B cell (primary cell): ENCODE measurements at regions not wholly inside any gene's neighbourhood (a gene's known extent, or its start where the extent isn't known, plus 50 kb on each side); places are given as distances from the start of the nearest gene placed in this dataset.

Source experiments
- ATAC-seq: fragments of 200-7000 bp; cut with Tn5 transposase; one replicate; pipeline ENCODE4 v1.10.0; 2021; ENCODE audit warnings: low read depth, mild to moderate bottlenecking, moderate number of reproducible peaks, moderate library complexity
- CTCF ChIA-PET: fragments of 350-600 bp; sonication (Branson Sonifier 250); formaldehyde crosslinking; loops from one replicate; lab custom pipeline; 2021; ENCODE audit warnings: antibody characterized with exemption, inconsistent platforms; lab: Charles Lee
- POLR2A ChIA-PET: fragments of 350-600 bp; sonication (Branson Sonifier 250); formaldehyde crosslinking; loops from one replicate; lab custom pipeline; 2021; ENCODE audit warnings: antibody characterized with exemption; lab: Charles Lee
- DNase-seq: peaks from one replicate; pipeline ENCODE4 v3.0.0; 2013
- H2AFZ ChIP-seq: 2 replicates; pipeline ENCODE4 v1.6.1; 2012; ENCODE audit warnings: mild to moderate bottlenecking, low read depth, low read length; ENCODE audit not compliant: insufficient read depth, poor library complexity, severe bottlenecking
- H3K27ac ChIP-seq, 2 donors: 1 replicate in 1 of 2; 2 replicates in 1 of 2; pipeline ENCODE4 v1.5.1; 2012 to 2013; ENCODE audit warnings: low read length in 2 of 2, mild to moderate bottlenecking in 2 of 2, moderate library complexity in 1 of 2
- H3K27me3 ChIP-seq, 4 experiments: fragments of 200-600 bp in 1 of 4; sonication (generic) in 1 of 4; replicated peaks in 1 of 4; 1 replicate in 2 of 4; 2 replicates in 2 of 4; pipeline versions ENCODE4 v1.6.1 to v1.7.0; 2013 to 2016; ENCODE audit warnings: low read length in 3 of 4, mild to moderate bottlenecking in 2 of 4, mixed read lengths in 1 of 4, moderate library complexity in 1 of 4; ENCODE audit not compliant: insufficient read depth in 4 of 4, control insufficient read depth in 3 of 4; ENCODE audit errors: control extremely low read depth in 1 of 4
- H3K36me3 ChIP-seq, 2 experiments: replicated peaks in 1 of 2; 1 replicate in 1 of 2; 2 replicates in 1 of 2; pipeline versions ENCODE4 v1.6.1 to v1.7.1; 2013; ENCODE audit warnings: low read length in 1 of 2; ENCODE audit not compliant: insufficient read depth in 2 of 2, control insufficient read depth in 1 of 2; ENCODE audit errors: control extremely low read depth in 1 of 2, extremely low read depth in 1 of 2
- H3K4me1 ChIP-seq, 2 donors: fragments of 200-600 bp in 1 of 2; sonication (generic) in 1 of 2; 1 replicate in 1 of 2; 2 replicates in 1 of 2; pipeline versions ENCODE4 v1.5.1 to v1.6.1; 2013 to 2017; ENCODE audit warnings: low read length in 2 of 2; ENCODE audit not compliant: control insufficient read depth in 2 of 2, insufficient read depth in 2 of 2
- H3K4me2 ChIP-seq: replicated peaks from 2 replicates; pipeline ENCODE3; 2012; ENCODE audit warnings: mild to moderate bottlenecking, low read depth, low read length; ENCODE audit not compliant: poor library complexity, severe bottlenecking
- H3K4me3 ChIP-seq, 5 experiments: fragments of 200-600 bp in 1 of 5; sonication (generic) in 1 of 5; 1 replicate in 3 of 5; 2 replicates in 2 of 5; pipeline versions ENCODE4 v1.5.1 to v1.7.0; 2011 to 2016; ENCODE audit warnings: low read length in 4 of 5, mild to moderate bottlenecking in 4 of 5, low read depth in 2 of 5, control low read depth in 1 of 5, moderate library complexity in 1 of 5; ENCODE audit not compliant: insufficient read depth in 1 of 5; ENCODE audit errors: control extremely low read depth in 1 of 5, extremely low read depth in 1 of 5
- H3K79me2 ChIP-seq: fragments of 200-600 bp; sonication (generic); one replicate; pipeline ENCODE4 v1.6.0; 2016; ENCODE audit warnings: low read length; ENCODE audit not compliant: control insufficient read depth, insufficient read depth
- H3K9ac ChIP-seq: fragments of 200-600 bp; sonication (generic); 2 replicates; pipeline ENCODE4 v1.6.1; 2017; ENCODE audit warnings: mild to moderate bottlenecking, low read length, moderate library complexity
- H3K9me3 ChIP-seq, 3 donors: one replicate each; pipeline versions ENCODE4 v1.6.1 to v1.7.1; 2013; ENCODE audit warnings: low read length in 2 of 3; ENCODE audit not compliant: control insufficient read depth in 2 of 3, insufficient read depth in 1 of 3; ENCODE audit errors: control extremely low read depth in 1 of 3
- H4K20me1 ChIP-seq: 2 replicates; pipeline ENCODE4 v1.6.0; 2012; ENCODE audit warnings: mild to moderate bottlenecking, low read length; ENCODE audit not compliant: insufficient read depth, control insufficient read depth, poor library complexity, severe bottlenecking
- H3K27ac Mint-ChIP-seq: one replicate; pipeline ENCODE4 v1.8.0; 2021; ENCODE audit warnings: mixed read lengths
- H3K27me3 Mint-ChIP-seq: one replicate; pipeline ENCODE4 v1.8.0; 2021; ENCODE audit warnings: mixed read lengths
- H3K4me1 Mint-ChIP-seq: one replicate; pipeline ENCODE4 v1.8.0; 2021; ENCODE audit warnings: mixed read lengths
- H3K4me3 Mint-ChIP-seq: one replicate; pipeline ENCODE4 v1.8.0; 2021; ENCODE audit warnings: mixed read lengths
- H3K9me3 Mint-ChIP-seq: one replicate; pipeline ENCODE4 v1.8.0; 2022; ENCODE audit warnings: mixed read lengths; ENCODE audit not compliant: insufficient read depth
- EZH2 ChIP-seq: IDR thresholded peaks from 2 replicates; pipeline ENCODE4 v1.6.1; 2012; ENCODE audit warnings: borderline replicate concordance, low read depth, mild to moderate bottlenecking, moderate library complexity, low read length; ENCODE audit not compliant: insufficient read depth, poor library complexity, severe bottlenecking
- WGBS: methylation state at CpG from one replicate; pipeline ENCODE4 v1.1.5; 2013; ENCODE audit warnings: missing lambda C conversion rate; ENCODE audit not compliant: insufficient coverage; 5-methylcytosine and 5-hydroxymethylcytosine counted together
- intact Hi-C: fragments of 100-400 bp; cut with micrococcal nuclease; formaldehyde crosslinking; loops from one replicate; pipeline ENCODE4 v1.10.0; 2022
- TF ChIP-seq, protein P1 (sequence below): fragments of 200-600 bp; IDR thresholded peaks from one replicate; pipeline ENCODE4 v1.8.0; 2022; ENCODE audit warnings: antibody characterized with exemption, mild to moderate bottlenecking

DNA sequence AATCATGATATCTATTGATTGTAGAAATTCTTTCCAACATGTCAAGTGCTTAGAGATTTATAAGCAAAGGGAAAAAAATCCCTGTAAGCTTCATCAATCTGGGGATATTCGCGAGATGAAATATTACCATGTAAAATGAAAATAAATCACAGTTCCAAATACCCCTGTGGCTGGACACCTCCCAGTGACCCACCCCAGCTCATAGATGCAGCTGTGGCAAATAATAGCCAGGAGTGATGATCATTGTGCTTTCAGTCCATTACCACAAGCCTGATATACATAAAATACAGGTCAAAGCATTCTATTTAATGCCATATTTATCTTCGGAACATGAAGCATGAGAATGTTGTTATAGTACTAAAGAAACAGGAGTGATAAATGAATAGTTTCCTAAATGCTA lies 274.9 kb upstream of the LRRC7 start:
- Mint-ChIP-seq H3K27me3 (no peaks in the 10 kb centered on the region), H3K4me3 (no peak overlapping the region), H3K9me3 (no peaks in the 10 kb centered on the region), H3K4me1 (no peaks in the 10 kb centered on the region), H3K27ac (no peak overlapping the region)
- POLR2A ChIA-PET: no interaction called here
- CTCF ChIA-PET: no interaction called here
- Histone ChIP-seq H2AFZ (no peak overlapping the region), H3K27ac (no peak overlapping the region), H3K9ac (no peak overlapping the region), H3K4me3 (no peak overlapping the region), H3K79me2 (no peaks in the 10 kb centered on the region), H4K20me1 (no peaks in the 10 kb centered on the region), H3K4me1 (no peaks in the 10 kb centered on the region), H3K36me3 (no peaks in the 10 kb centered on the region), H3K27me3 (no peaks in the 10 kb centered on the region), H3K9me3 (no peaks in the 10 kb centered on the region), H3K4me2 (no peak overlapping the region)
- no peak for DNase-seq
- no CpG with 5 or more reads among the region's 3 CpGs for WGBS
- intact Hi-C loops: no loop called here
- no peak for TF ChIP-seq EZH2
- TF ChIP-seq, protein P1, sequence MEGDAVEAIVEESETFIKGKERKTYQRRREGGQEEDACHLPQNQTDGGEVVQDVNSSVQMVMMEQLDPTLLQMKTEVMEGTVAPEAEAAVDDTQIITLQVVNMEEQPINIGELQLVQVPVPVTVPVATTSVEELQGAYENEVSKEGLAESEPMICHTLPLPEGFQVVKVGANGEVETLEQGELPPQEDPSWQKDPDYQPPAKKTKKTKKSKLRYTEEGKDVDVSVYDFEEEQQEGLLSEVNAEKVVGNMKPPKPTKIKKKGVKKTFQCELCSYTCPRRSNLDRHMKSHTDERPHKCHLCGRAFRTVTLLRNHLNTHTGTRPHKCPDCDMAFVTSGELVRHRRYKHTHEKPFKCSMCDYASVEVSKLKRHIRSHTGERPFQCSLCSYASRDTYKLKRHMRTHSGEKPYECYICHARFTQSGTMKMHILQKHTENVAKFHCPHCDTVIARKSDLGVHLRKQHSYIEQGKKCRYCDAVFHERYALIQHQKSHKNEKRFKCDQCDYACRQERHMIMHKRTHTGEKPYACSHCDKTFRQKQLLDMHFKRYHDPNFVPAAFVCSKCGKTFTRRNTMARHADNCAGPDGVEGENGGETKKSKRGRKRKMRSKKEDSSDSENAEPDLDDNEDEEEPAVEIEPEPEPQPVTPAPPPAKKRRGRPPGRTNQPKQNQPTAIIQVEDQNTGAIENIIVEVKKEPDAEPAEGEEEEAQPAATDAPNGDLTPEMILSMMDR: no peak
- ATAC-seq: no peak

DNA sequence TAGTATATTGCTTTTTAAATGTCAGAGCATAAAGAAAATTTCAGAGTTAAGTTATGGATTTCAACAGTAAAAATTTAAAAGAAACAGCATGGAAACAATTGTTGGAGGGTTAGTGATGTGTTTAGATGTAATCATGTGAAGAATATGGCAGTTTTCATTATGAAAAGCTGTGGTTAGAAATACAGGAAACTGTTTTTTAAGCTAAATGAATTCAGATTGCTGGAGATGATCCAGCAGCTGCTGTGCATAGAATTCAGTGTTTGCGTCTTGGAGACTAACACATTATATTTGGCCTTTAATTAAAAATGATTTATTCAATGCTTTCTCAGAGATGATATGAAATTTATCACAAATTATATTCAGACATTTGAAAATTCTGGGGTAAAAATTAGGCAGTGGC lies 273.6 kb upstream of the LRRC7 start:
- Histone ChIP-seq H3K4me1 (no peaks in the 10 kb centered on the region), H3K4me2 (no peak overlapping the region), H2AFZ (no peak overlapping the region), H3K27me3 (no peaks in the 10 kb centered on the region), H3K36me3 (no peaks in the 10 kb centered on the region), H3K9me3 (no peaks in the 10 kb centered on the region), H3K79me2 (no peaks in the 10 kb centered on the region), H3K4me3 (no peak overlapping the region), H3K27ac (no peak overlapping the region), H3K9ac (no peak overlapping the region), H4K20me1 (no peaks in the 10 kb centered on the region)
- POLR2A ChIA-PET: no interaction called here
- H3K4me1 Mint-ChIP-seq: no peaks in the 10 kb centered on the region
- intact Hi-C loops: no loop called here
- DNase-seq: no peak
- ATAC-seq: no peak
- no peak overlapping the region for H3K27ac Mint-ChIP-seq
- TF ChIP-seq, protein P1: no peak
- TF ChIP-seq EZH2: no peak
- CTCF ChIA-PET: no interaction called here
- WGBS: no CpG with 5 or more reads among the region's 1 CpG
- no peaks in the 10 kb centered on the region for H3K9me3 Mint-ChIP-seq
- no peak overlapping the region for H3K4me3 Mint-ChIP-seq
- H3K27me3 Mint-ChIP-seq: no peaks in the 10 kb centered on the region
